Adrenal gland (tissue), 9 donors: ENCODE measurements at regions not wholly inside any gene's neighbourhood (a gene's known extent, or its start where the extent isn't known, plus 50 kb on each side); places are given as distances from the start of the nearest gene placed in this dataset.

Experiments used
- DNase-seq, 7 donors: peaks; one replicate each; pipeline ENCODE4 v3.0.0-alpha.2; 2019 to 2020
- H3K27ac ChIP-seq, 5 donors: fragments of 200-600 bp; sonication (generic) in 4 of 5; 1 replicate in 3 of 5; 2 replicates in 2 of 5; pipeline versions ENCODE4 v1.5.1 to v1.8.0; 2016 to 2020; ENCODE audit warnings: mild to moderate bottlenecking in 1 of 5
- H3K27me3 ChIP-seq: fragments of 200-600 bp; 2 replicates; pipeline ENCODE4 v1.8.0; 2021
- H3K36me3 ChIP-seq, 2 donors: fragments of 200-600 bp; replicated peaks in 1 of 2; 1 replicate in 1 of 2; 2 replicates in 1 of 2; pipeline versions ENCODE4 v1.5.1 to v1.8.0; 2018 to 2022
- H3K4me1 ChIP-seq, 2 donors: fragments of 200-600 bp; replicated peaks in 1 of 2; 1 replicate in 1 of 2; 2 replicates in 1 of 2; pipeline versions ENCODE4 v1.5.1 to v1.8.0; 2018 to 2021
- H3K4me3 ChIP-seq, 4 donors: fragments of 200-600 bp; sonication (generic) in 3 of 4; one replicate each; pipeline ENCODE4 v1.5.1; 2016 to 2018
- H3K9me3 ChIP-seq, 3 donors: fragments of 200-600 bp; sonication (generic) in 1 of 3; replicated peaks in 1 of 3; 1 replicate in 2 of 3; 2 replicates in 1 of 3; pipeline versions ENCODE4 v1.5.1 to v1.8.0; 2016 to 2021
- POLR2A ChIP-seq, 2 donors: fragments of 450-650 bp; IDR thresholded peaks; one replicate each; pipeline ENCODE4 v1.6.1; 2017; ENCODE audit warnings: antibody characterized with exemption in 2 of 2, mild to moderate bottlenecking in 2 of 2, moderate library complexity in 1 of 2
- WGBS, 4 donors: extraction: QIAGEN DNeasy Blood & Tissue Kit in 2 of 4; methylation state at CpG; one replicate each; pipeline versions ENCODE4 v1.1.5 to v1.1.7; 2013 to 2017; 5-methylcytosine and 5-hydroxymethylcytosine counted together
- intact Hi-C, 2 donors: fragments of 100-400 bp; cut with DNase I; formaldehyde crosslinking; loops; one replicate each; pipeline versions ENCODE4 v1.14.1 to v1.15.0; 2022 to 2023
- TF ChIP-seq, protein P1 (sequence below), 6 experiments: fragments of 450-650 bp in 4 of 6; fragments of 200-600 bp in 2 of 6; sonication (generic) in 1 of 6; IDR thresholded peaks; 1 replicate in 5 of 6; 2 replicates in 1 of 6; pipeline versions ENCODE4 v1.5.1 to v1.8.0; 2016 to 2021; ENCODE audit warnings: antibody characterized with exemption in 6 of 6, mild to moderate bottlenecking in 2 of 6, moderate library complexity in 1 of 6
- donor health status: healthy with polysubstance abuse.
- donor health status: Bipolar disorder and iron deficiency.
- donor health status: DM: yes; HTN: yes; CAD: no.
- donor health status: DM: no; HTN: no; CAD: no.
- donor health status: DM: no; HTN: no; CAD: no.

DNA sequence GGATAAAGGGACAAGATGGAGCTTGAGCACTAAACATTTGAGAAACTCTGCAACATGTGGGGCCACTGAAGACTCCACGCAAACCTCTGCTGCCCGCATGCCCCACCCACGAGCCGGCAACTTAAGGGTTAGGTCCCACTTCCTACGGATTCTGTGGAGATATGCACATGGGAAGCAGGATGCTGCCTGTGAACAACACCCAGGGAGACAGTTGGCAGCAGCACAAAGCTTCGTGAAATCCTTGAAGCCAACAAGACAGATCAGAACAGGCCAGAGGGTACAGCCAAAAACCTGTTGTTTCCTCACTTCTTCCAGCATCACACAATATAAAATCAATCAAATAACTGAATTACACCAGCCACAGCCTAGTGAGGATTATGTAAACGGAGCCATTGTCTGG lies 270.4 kb downstream of the ENC1 start:
- 53 to 69% (median 66%) methylated on average over 6 to 7 of the region's 7 CpGs for WGBS, 4 donors
- no peaks in the 10 kb centered on the region for H3K9me3 ChIP-seq
- DNase-seq = peak in 2 of 7 donors; percentile 8 to 22
- no peak overlapping the region for H3K27ac ChIP-seq
- no peaks in the 10 kb centered on the region for H3K27me3 ChIP-seq
- TF ChIP-seq, protein P1, sequence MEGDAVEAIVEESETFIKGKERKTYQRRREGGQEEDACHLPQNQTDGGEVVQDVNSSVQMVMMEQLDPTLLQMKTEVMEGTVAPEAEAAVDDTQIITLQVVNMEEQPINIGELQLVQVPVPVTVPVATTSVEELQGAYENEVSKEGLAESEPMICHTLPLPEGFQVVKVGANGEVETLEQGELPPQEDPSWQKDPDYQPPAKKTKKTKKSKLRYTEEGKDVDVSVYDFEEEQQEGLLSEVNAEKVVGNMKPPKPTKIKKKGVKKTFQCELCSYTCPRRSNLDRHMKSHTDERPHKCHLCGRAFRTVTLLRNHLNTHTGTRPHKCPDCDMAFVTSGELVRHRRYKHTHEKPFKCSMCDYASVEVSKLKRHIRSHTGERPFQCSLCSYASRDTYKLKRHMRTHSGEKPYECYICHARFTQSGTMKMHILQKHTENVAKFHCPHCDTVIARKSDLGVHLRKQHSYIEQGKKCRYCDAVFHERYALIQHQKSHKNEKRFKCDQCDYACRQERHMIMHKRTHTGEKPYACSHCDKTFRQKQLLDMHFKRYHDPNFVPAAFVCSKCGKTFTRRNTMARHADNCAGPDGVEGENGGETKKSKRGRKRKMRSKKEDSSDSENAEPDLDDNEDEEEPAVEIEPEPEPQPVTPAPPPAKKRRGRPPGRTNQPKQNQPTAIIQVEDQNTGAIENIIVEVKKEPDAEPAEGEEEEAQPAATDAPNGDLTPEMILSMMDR (IDR thresholded peaks at IDR 0.05) = no peak
- H3K36me3 ChIP-seq = no peaks in the 10 kb centered on the region
- intact Hi-C loops = no loop called here
- no peaks in the 10 kb centered on the region for H3K4me1 ChIP-seq
- no peak overlapping the region for H3K4me3 ChIP-seq

- no peak for DNase-seq
- intact Hi-C loops = no loop called here
- Histone ChIP-seq H3K27ac (no peak overlapping the region), H3K4me1 (no peaks in the 10 kb centered on the region), H3K36me3 (no peaks in the 10 kb centered on the region), H3K9me3 (no peaks in the 10 kb centered on the region), H3K4me3 (no peak overlapping the region), H3K27me3 (no peaks in the 10 kb centered on the region)
- TF ChIP-seq, protein P1 (IDR thresholded peaks at IDR 0.05) = no peak
- TF ChIP-seq POLR2A (IDR thresholded peaks at IDR 0.05) = no peak
- 85 to 90% (median 89%) methylated on average over 6 of the region's 6 CpGs for WGBS, 4 donors
Observed at GRCh38 chr5:74369173-74369572, 271.4 kb downstream of the ENC1 start.

DNA sequence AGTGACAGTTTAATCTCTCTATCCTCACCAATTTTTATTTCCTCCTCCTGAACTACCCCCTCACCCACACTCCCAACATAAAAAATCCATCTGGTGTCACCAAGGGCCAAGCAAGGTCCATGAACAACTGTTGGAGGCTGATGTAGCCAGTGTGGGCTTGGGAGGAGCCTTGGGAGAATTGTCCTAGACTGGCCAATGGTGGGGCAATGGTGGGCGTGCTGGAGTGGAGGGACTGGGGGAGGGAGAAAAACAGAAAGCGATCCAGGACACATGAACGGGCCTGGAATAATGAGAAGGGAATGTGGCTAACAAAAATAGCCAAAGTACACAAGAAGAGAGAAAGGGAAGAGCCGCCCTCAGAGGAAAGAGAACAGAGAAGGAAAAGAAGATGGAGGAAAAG lies 272.6 kb downstream of the ENC1 start:
- Histone ChIP-seq H3K4me1 (no peaks in the 10 kb centered on the region), H3K27ac (no peak overlapping the region), H3K9me3 (no peaks in the 10 kb centered on the region), H3K36me3 (no peaks in the 10 kb centered on the region), H3K27me3 (no peaks in the 10 kb centered on the region), H3K4me3 (no peak overlapping the region)
- intact Hi-C loops = no loop called here
- TF ChIP-seq POLR2A (IDR thresholded peaks at IDR 0.05) = no peak
- TF ChIP-seq, protein P1 (IDR thresholded peaks at IDR 0.05) = no peak
- DNase-seq = no peak
- WGBS, 4 donors = 79 to 85% (median 81%) methylated on average over 4 of the region's 4 CpGs

GRCh38 chr5:74367241-74367733 lies 273.2 kb downstream of the ENC1 start:
- Histone ChIP-seq H3K36me3 (no peaks in the 10 kb centered on the region), H3K27me3 (no peaks in the 10 kb centered on the region), H3K27ac (no peak overlapping the region), H3K4me3 (no peak overlapping the region), H3K4me1 (no peaks in the 10 kb centered on the region), H3K9me3 (no peaks in the 10 kb centered on the region)
- intact Hi-C loops = no loop called here
- DNase-seq = no peak
- TF ChIP-seq, protein P1 (IDR thresholded peaks at IDR 0.05) = no peak
- no peak for TF ChIP-seq POLR2A (IDR thresholded peaks at IDR 0.05)
- WGBS, 4 donors = 58 to 70% (median 66%) methylated on average over 4 of the region's 4 CpGs
